Neutrophil (primary cell): ENCODE measurements at regions not wholly inside any gene's neighbourhood (a gene's known extent, or its start where the extent isn't known, plus 50 kb on each side); places are given as distances from the start of the nearest gene placed in this dataset.

Experiments used
- H3K27ac ChIP-seq: fragments of 200-600 bp; sonication (generic); 2 replicates; pipeline ENCODE4 v1.5.1; 2016; ENCODE audit warnings: mild to moderate bottlenecking, moderate library complexity
- H3K27me3 ChIP-seq: fragments of 200-600 bp; sonication (generic); 2 replicates; pipeline ENCODE4 v1.6.0; 2016; ENCODE audit warnings: mild to moderate bottlenecking
- H3K36me3 ChIP-seq: fragments of 200-600 bp; sonication (generic); 2 replicates; pipeline ENCODE4 v1.5.1; 2017
- H3K4me1 ChIP-seq, 2 experiments: fragments of 200-600 bp in 1 of 2; sonication (generic) in 1 of 2; 1 replicate in 1 of 2; 2 replicates in 1 of 2; pipeline versions ENCODE4 v1.5.1 to v1.6.1; 2013 to 2016; ENCODE audit warnings: low read depth in 1 of 2, low read length in 1 of 2, mild to moderate bottlenecking in 1 of 2, moderate library complexity in 1 of 2; ENCODE audit not compliant: control insufficient read depth in 1 of 2, insufficient read depth in 1 of 2
- H3K4me3 ChIP-seq, 2 experiments: fragments of 200-600 bp in 1 of 2; sonication (generic) in 1 of 2; 1 replicate in 1 of 2; 2 replicates in 1 of 2; pipeline ENCODE4 v1.5.1; 2013 to 2016; ENCODE audit warnings: low read depth in 1 of 2, low read length in 1 of 2, mild to moderate bottlenecking in 1 of 2, moderate library complexity in 1 of 2
- H3K9me3 ChIP-seq: fragments of 200-600 bp; sonication (generic); 2 replicates; pipeline ENCODE4 v1.5.1; 2016
- CTCF ChIP-seq: fragments of 200-600 bp; sonication (generic); IDR thresholded peaks from 2 replicates; pipeline ENCODE4 v1.5.1; 2016; ENCODE audit warnings: antibody characterized with exemption

GRCh38 chr15:62485170-62485720 is 320.2 kb upstream of the C2CD4B start:
- H3K4me1 ChIP-seq = no peaks in the 10 kb centered on the region

GRCh38 chr15:62486041-62486440 is 321.0 kb upstream of the C2CD4B start:
- no peak overlapping the region for H3K27ac ChIP-seq
- no peaks in the 10 kb centered on the region for H3K9me3 ChIP-seq
- no peaks in the 10 kb centered on the region for H3K4me1 ChIP-seq
- TF ChIP-seq CTCF = no peak
- no peak overlapping the region for H3K4me3 ChIP-seq
- no peaks in the 10 kb centered on the region for H3K27me3 ChIP-seq
- H3K36me3 ChIP-seq = no peaks in the 10 kb centered on the region

More at GRCh38 chr15:62485170-62485720, 320.2 kb upstream of the C2CD4B start:
- TF ChIP-seq CTCF = no peak
- no peaks in the 10 kb centered on the region for H3K36me3 ChIP-seq
- H3K27me3 ChIP-seq = no peaks in the 10 kb centered on the region
- H3K9me3 ChIP-seq = no peaks in the 10 kb centered on the region
- no peak overlapping the region for H3K27ac ChIP-seq
- no peak overlapping the region for H3K4me3 ChIP-seq

- TF ChIP-seq CTCF = no peak
- H3K9me3 ChIP-seq = no peaks in the 10 kb centered on the region
Observed at GRCh38 chr15:62488387-62488786, 323.3 kb upstream of the C2CD4B start.

GRCh38 chr15:62491642-62492041 is 326.6 kb upstream of the C2CD4B start:
- H3K9me3 ChIP-seq = no peaks in the 10 kb centered on the region
- H3K4me3 ChIP-seq = no peak overlapping the region
- H3K36me3 ChIP-seq = no peaks in the 10 kb centered on the region
- H3K4me1 ChIP-seq = no peaks in the 10 kb centered on the region
- no peaks in the 10 kb centered on the region for H3K27me3 ChIP-seq
- TF ChIP-seq CTCF = no peak
- H3K27ac ChIP-seq = no peak overlapping the region

More at GRCh38 chr15:62488387-62488786, 323.3 kb upstream of the C2CD4B start:
- H3K36me3 ChIP-seq = no peaks in the 10 kb centered on the region
- no peak overlapping the region for H3K27ac ChIP-seq
- no peaks in the 10 kb centered on the region for H3K27me3 ChIP-seq
- no peaks in the 10 kb centered on the region for H3K4me1 ChIP-seq
- no peak overlapping the region for H3K4me3 ChIP-seq

GRCh38 chr15:62492900-62493299 is 327.8 kb upstream of the C2CD4B start:
- Histone ChIP-seq H3K27ac (no peak overlapping the region), H3K4me1 (no peaks in the 10 kb centered on the region), H3K27me3 (no peaks in the 10 kb centered on the region), H3K36me3 (no peaks in the 10 kb centered on the region), H3K4me3 (no peak overlapping the region), H3K9me3 (no peaks in the 10 kb centered on the region)
- TF ChIP-seq CTCF = no peak

GRCh38 chr15:62494197-62494596 is 329.1 kb upstream of the C2CD4B start:
- Histone ChIP-seq H3K9me3 (no peaks in the 10 kb centered on the region), H3K36me3 (no peaks in the 10 kb centered on the region), H3K4me3 (no peak overlapping the region), H3K27ac (no peak overlapping the region), H3K27me3 (no peaks in the 10 kb centered on the region), H3K4me1 (no peaks in the 10 kb centered on the region)
- TF ChIP-seq CTCF = no peak
